SK-N-SH treated with all-trans-retinoic acid at 6 μM for 48 hours (cell line): ENCODE measurements at regions not wholly inside any gene's neighbourhood (a gene's known extent, or its start where the extent isn't known, plus 50 kb on each side); places are given as distances from the start of the nearest gene placed in this dataset.

ENCODE experiments used
- ATAC-seq: fragments of 200-7000 bp; cut with Tn5 transposase; 3 replicates; pipeline ENCODE4 v1.9.1; 2020; ENCODE audit warnings: mild to moderate bottlenecking, moderate library complexity
- ARNTL ChIP-seq: fragments of 450-650 bp; formaldehyde crosslinking; IDR thresholded peaks from 2 replicates; pipeline ENCODE4 v1.5.0; 2020; ENCODE audit warnings: low read depth, mild to moderate bottlenecking, moderate library complexity, borderline replicate concordance
- BACH2 ChIP-seq: fragments of 250-450 bp; sonication (Bioruptor Pico); IDR thresholded peaks from 2 replicates; pipeline ENCODE4 v1.9.0; 2021; ENCODE audit warnings: mild to moderate bottlenecking, borderline replicate concordance
- CSDC2 ChIP-seq: fragments of 250-450 bp; sonication (Bioruptor Pico); IDR thresholded peaks from 2 replicates; pipeline ENCODE4 v1.5.0; 2020; ENCODE audit warnings: mild to moderate bottlenecking, moderate library complexity
- ESRRG ChIP-seq: fragments of 250-450 bp; sonication (Bioruptor Pico); IDR thresholded peaks from 2 replicates; pipeline ENCODE4 v1.6.1; 2021; ENCODE audit warnings: mild to moderate bottlenecking
- GLIS3 ChIP-seq: fragments of 250-450 bp; sonication (Bioruptor Pico); IDR thresholded peaks from 2 replicates; pipeline ENCODE4 v1.5.0; 2020; ENCODE audit warnings: mild to moderate bottlenecking, moderate library complexity
- ISL1 ChIP-seq: fragments of 250-450 bp; sonication (Bioruptor Pico); IDR thresholded peaks from 2 replicates; pipeline ENCODE4 v2.1.2; 2022; ENCODE audit warnings: mild to moderate bottlenecking, moderate library complexity
- OSR1 ChIP-seq: fragments of 250-450 bp; sonication (Bioruptor Pico); IDR thresholded peaks from 2 replicates; pipeline ENCODE4 v1.8.0; 2022; ENCODE audit warnings: moderate library complexity, mild to moderate bottlenecking, inconsistent platforms
- PPARA ChIP-seq: fragments of 250-450 bp; sonication (Bioruptor Pico); IDR thresholded peaks from 2 replicates; pipeline ENCODE4 v1.5.0; 2020; ENCODE audit warnings: mild to moderate bottlenecking, borderline replicate concordance
- RARB ChIP-seq: fragments of 250-450 bp; sonication (Bioruptor Pico); IDR thresholded peaks from 2 replicates; pipeline ENCODE4 v1.8.0; 2021; ENCODE audit warnings: mild to moderate bottlenecking, moderate library complexity
- TCF4 ChIP-seq: fragments of 250-450 bp; sonication (Bioruptor Pico); IDR thresholded peaks from 2 replicates; pipeline ENCODE4 v1.8.0; 2021; ENCODE audit warnings: mild to moderate bottlenecking, moderate library complexity, borderline replicate concordance
- TOX ChIP-seq: fragments of 250-450 bp; sonication (Bioruptor Pico); IDR thresholded peaks from 2 replicates; pipeline ENCODE4 v1.8.0; 2021; ENCODE audit warnings: mild to moderate bottlenecking, moderate library complexity, borderline replicate concordance
- ZC3H10 ChIP-seq: fragments of 250-450 bp; sonication (Bioruptor Pico); IDR thresholded peaks from 2 replicates; pipeline ENCODE4 v1.5.1; 2021; ENCODE audit warnings: mild to moderate bottlenecking, moderate library complexity
- ZFP3 ChIP-seq: fragments of 250-450 bp; sonication (Bioruptor Pico); IDR thresholded peaks from 2 replicates; pipeline ENCODE4 v1.5.0; 2020; ENCODE audit warnings: mild to moderate bottlenecking, moderate library complexity
- ZNF565 ChIP-seq: fragments of 450-650 bp; formaldehyde crosslinking; conservative IDR thresholded peaks from 2 replicates; pipeline ENCODE4 v1.5.0; 2020; ENCODE audit warnings: low read depth, mild to moderate bottlenecking, moderate library complexity
- ZNF70 ChIP-seq: fragments of 450-650 bp; formaldehyde crosslinking; IDR thresholded peaks from 2 replicates; pipeline ENCODE4 v1.5.0; 2020; ENCODE audit warnings: mild to moderate bottlenecking, moderate library complexity
- ZNF8 ChIP-seq: fragments of 450-650 bp; formaldehyde crosslinking; IDR thresholded peaks from 2 replicates; pipeline ENCODE4 v1.5.0; 2020; ENCODE audit warnings: mild to moderate bottlenecking, moderate library complexity
- TF ChIP-seq, protein P1 (sequence below): fragments of 250-450 bp; sonication (Bioruptor Pico); IDR thresholded peaks from 2 replicates; pipeline ENCODE4 v1.5.0; 2020; ENCODE audit warnings: mild to moderate bottlenecking, moderate library complexity
- TF ChIP-seq, protein P2 (sequence below): fragments of 250-450 bp; sonication (Bioruptor Pico); IDR thresholded peaks from 2 replicates; pipeline ENCODE4 v1.8.0; 2020; ENCODE audit warnings: mild to moderate bottlenecking, moderate library complexity, borderline replicate concordance
- TF ChIP-seq, protein P3 (sequence below): fragments of 250-450 bp; sonication (Bioruptor Pico); IDR thresholded peaks from 2 replicates; pipeline ENCODE4 v1.8.0; 2021; ENCODE audit warnings: low read depth, mild to moderate bottlenecking, moderate library complexity, borderline replicate concordance
- TF ChIP-seq, protein P4 (sequence below): fragments of 250-450 bp; sonication (Bioruptor Pico); IDR thresholded peaks from 2 replicates; pipeline ENCODE4 v1.5.1; 2021; ENCODE audit warnings: mild to moderate bottlenecking, moderate library complexity

DNA sequence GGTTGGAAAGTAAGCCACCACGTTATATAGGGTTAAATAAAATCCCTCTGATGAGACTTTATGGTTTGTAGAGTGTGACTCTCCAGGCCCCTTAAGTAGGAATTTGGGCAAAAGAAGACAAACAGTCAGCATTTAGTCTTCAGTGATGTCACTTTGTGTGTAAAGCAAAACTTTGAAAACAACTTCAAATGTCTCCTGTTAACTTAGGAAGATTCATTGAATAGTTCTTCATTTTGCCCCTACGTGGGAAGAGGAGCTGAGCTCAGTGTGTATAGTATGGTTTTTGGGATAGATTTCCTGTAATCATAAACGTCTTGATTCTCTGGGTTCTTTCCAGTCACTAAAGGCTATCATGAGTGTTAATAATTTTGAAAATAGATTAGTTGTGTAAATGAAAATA is 101.3 kb downstream of the GADD45G start:
- TF ChIP-seq ZNF8 (CRISPR knock-in tag) (no peak), OSR1 (CRISPR knock-in tag) (no peak), CSDC2 (CRISPR knock-in tag) (no peak), ARNTL (CRISPR knock-in tag) (no peak)
- TF ChIP-seq, protein P1, sequence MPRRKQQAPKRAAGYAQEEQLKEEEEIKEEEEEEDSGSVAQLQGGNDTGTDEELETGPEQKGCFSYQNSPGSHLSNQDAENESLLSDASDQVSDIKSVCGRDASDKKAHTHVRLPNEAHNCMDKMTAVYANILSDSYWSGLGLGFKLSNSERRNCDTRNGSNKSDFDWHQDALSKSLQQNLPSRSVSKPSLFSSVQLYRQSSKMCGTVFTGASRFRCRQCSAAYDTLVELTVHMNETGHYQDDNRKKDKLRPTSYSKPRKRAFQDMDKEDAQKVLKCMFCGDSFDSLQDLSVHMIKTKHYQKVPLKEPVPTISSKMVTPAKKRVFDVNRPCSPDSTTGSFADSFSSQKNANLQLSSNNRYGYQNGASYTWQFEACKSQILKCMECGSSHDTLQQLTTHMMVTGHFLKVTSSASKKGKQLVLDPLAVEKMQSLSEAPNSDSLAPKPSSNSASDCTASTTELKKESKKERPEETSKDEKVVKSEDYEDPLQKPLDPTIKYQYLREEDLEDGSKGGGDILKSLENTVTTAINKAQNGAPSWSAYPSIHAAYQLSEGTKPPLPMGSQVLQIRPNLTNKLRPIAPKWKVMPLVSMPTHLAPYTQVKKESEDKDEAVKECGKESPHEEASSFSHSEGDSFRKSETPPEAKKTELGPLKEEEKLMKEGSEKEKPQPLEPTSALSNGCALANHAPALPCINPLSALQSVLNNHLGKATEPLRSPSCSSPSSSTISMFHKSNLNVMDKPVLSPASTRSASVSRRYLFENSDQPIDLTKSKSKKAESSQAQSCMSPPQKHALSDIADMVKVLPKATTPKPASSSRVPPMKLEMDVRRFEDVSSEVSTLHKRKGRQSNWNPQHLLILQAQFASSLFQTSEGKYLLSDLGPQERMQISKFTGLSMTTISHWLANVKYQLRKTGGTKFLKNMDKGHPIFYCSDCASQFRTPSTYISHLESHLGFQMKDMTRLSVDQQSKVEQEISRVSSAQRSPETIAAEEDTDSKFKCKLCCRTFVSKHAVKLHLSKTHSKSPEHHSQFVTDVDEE = no peak
- no peak for ATAC-seq

DNA sequence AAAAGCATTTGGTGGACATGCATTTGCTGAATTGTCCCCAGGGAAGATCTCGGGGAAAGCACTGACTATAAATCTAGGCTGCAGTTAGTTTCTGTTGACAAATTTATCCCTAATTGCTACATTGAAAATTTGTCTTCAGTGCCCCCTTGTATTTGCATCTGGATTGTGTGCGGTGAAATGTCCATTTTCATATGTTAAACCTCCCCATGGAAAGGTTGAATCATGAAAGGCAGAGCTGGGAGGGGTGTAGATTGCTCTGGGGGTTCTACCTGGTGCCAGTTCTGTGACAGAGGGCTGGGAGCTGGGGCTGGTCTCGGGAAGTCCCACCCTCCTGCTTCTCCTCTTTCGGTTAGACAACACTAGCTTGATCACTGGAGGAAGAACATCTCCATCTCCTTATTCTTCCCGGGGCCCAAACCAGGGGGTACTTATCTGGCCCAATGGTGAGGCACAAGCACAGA is 101.9 kb downstream of the GADD45G start:
- TF ChIP-seq ZNF565 (CRISPR knock-in tag) (no peak), ZFP3 (CRISPR knock-in tag) (no peak), CSDC2 (CRISPR knock-in tag) (no peak), OSR1 (CRISPR knock-in tag) (no peak), ESRRG (no peak), ZNF8 (CRISPR knock-in tag) (no peak), ISL1 (CRISPR knock-in tag) (no peak), ZNF70 (CRISPR knock-in tag) (no peak), PPARA (CRISPR knock-in tag) (no peak), ARNTL (CRISPR knock-in tag) (no peak), GLIS3 (no peak), TCF4 (CRISPR knock-in tag) (no peak), ZC3H10 (no peak)
- TF ChIP-seq, protein P2, sequence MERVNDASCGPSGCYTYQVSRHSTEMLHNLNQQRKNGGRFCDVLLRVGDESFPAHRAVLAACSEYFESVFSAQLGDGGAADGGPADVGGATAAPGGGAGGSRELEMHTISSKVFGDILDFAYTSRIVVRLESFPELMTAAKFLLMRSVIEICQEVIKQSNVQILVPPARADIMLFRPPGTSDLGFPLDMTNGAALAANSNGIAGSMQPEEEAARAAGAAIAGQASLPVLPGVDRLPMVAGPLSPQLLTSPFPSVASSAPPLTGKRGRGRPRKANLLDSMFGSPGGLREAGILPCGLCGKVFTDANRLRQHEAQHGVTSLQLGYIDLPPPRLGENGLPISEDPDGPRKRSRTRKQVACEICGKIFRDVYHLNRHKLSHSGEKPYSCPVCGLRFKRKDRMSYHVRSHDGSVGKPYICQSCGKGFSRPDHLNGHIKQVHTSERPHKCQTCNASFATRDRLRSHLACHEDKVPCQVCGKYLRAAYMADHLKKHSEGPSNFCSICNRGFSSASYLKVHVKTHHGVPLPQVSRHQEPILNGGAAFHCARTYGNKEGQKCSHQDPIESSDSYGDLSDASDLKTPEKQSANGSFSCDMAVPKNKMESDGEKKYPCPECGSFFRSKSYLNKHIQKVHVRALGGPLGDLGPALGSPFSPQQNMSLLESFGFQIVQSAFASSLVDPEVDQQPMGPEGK = no peak
- TF ChIP-seq, protein P3, sequence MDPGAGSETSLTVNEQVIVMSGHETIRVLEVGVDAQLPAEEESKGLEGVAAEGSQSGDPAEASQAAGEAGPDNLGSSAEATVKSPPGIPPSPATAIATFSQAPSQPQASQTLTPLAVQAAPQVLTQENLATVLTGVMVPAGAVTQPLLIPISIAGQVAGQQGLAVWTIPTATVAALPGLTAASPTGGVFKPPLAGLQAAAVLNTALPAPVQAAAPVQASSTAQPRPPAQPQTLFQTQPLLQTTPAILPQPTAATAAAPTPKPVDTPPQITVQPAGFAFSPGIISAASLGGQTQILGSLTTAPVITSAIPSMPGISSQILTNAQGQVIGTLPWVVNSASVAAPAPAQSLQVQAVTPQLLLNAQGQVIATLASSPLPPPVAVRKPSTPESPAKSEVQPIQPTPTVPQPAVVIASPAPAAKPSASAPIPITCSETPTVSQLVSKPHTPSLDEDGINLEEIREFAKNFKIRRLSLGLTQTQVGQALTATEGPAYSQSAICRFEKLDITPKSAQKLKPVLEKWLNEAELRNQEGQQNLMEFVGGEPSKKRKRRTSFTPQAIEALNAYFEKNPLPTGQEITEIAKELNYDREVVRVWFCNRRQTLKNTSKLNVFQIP (CRISPR knock-in tag) = no peak
- TF ChIP-seq, protein P1 = no peak
- TF ChIP-seq, all 23 proteins: peak for 0
- ATAC-seq = no peak

DNA sequence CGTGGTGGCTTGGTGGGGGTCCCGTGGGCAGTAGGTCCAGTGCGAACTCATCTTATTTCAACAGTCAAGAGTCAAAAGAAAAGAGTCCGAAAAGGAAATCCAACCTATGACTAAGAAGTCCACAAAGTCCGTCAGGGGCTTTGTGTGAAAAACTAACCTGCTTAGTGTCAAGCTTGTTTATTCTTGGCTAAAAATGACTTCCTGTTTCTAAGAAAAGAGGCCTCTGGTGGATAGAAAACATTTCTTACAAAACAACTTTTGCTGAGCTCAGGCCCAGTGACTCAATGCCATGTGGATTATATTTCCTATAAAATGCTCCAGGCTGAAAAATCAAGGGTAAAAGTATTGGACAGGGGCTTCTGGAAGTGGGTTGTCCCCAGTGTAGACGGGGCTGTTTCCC is 105.9 kb downstream of the GADD45G start:
- ATAC-seq = no peak
- TF ChIP-seq ZNF70 (CRISPR knock-in tag) (no peak), RARB (CRISPR knock-in tag) (no peak), TOX (CRISPR knock-in tag) (no peak), TCF4 (CRISPR knock-in tag) (no peak), ZNF8 (CRISPR knock-in tag) (no peak), ZFP3 (CRISPR knock-in tag) (no peak), ESRRG (no peak), BACH2 (CRISPR knock-in tag) (no peak), OSR1 (CRISPR knock-in tag) (no peak), ZNF565 (CRISPR knock-in tag) (no peak), ZC3H10 (no peak)
- TF ChIP-seq, protein P3 (CRISPR knock-in tag) = no peak
- TF ChIP-seq, protein P4, sequence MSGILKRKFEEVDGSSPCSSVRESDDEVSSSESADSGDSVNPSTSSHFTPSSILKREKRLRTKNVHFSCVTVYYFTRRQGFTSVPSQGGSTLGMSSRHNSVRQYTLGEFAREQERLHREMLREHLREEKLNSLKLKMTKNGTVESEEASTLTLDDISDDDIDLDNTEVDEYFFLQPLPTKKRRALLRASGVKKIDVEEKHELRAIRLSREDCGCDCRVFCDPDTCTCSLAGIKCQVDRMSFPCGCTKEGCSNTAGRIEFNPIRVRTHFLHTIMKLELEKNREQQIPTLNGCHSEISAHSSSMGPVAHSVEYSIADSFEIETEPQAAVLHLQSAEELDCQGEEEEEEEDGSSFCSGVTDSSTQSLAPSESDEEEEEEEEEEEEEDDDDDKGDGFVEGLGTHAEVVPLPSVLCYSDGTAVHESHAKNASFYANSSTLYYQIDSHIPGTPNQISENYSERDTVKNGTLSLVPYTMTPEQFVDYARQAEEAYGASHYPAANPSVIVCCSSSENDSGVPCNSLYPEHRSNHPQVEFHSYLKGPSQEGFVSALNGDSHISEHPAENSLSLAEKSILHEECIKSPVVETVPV (CRISPR knock-in tag) = no peak
